Naive thymus-derived CD4-positive, alpha-beta T cell (primary cell): ENCODE measurements at regions not wholly inside any gene's neighbourhood (a gene's known extent, or its start where the extent isn't known, plus 50 kb on each side); places are given as distances from the start of the nearest gene placed in this dataset.
"Not testable (repeated sequence)": the region's sequence is repeated elsewhere in the genome, so short reads cannot be mapped to it uniquely, and the experiment has no call there.

ENCODE experiments used
- ATAC-seq: fragments of 150-1000 bp; cut with Tn5 transposase; 2 replicates; pipeline ENCODE4 v1.10.0; 2021; ENCODE audit warnings: mild to moderate bottlenecking, moderate library complexity
- CTCF ChIA-PET: fragments of 350-600 bp; sonication (Branson Sonifier 250); formaldehyde crosslinking; loops from one replicate; lab custom pipeline; 2021; ENCODE audit warnings: antibody characterized with exemption; lab: Charles Lee
- POLR2A ChIA-PET: fragments of 350-600 bp; sonication (Branson Sonifier 250); formaldehyde crosslinking; loops from one replicate; lab custom pipeline; 2021; ENCODE audit warnings: antibody characterized with exemption, inconsistent platforms; lab: Charles Lee
- DNase-seq, 9 donors: peaks; one replicate each; pipeline versions ENCODE4 v3.0.0 to v3.0.0-alpha.2; 2020 to 2022; ENCODE audit warnings: mixed read lengths in 1 of 9
- H3K27ac ChIP-seq: one replicate; pipeline ENCODE4 v1.7.0; 2013; ENCODE audit warnings: mild to moderate bottlenecking, low read depth, low read length, moderate library complexity
- H3K27me3 ChIP-seq, 2 donors: one replicate each; pipeline ENCODE4 v1.7.0; 2013; ENCODE audit warnings: low read length in 2 of 2, mild to moderate bottlenecking in 2 of 2, moderate library complexity in 2 of 2; ENCODE audit not compliant: control insufficient read depth in 2 of 2, insufficient read depth in 2 of 2
- H3K36me3 ChIP-seq, 3 experiments: 1 replicate in 2 of 3; 2 replicates in 1 of 3; pipeline ENCODE4 v1.7.0; 2013; ENCODE audit warnings: low read length in 3 of 3, mild to moderate bottlenecking in 3 of 3, moderate library complexity in 1 of 3; ENCODE audit not compliant: insufficient read depth in 3 of 3, control insufficient read depth in 2 of 3
- H3K4me1 ChIP-seq, 2 donors: one replicate each; pipeline ENCODE4 v1.7.0; 2013; ENCODE audit warnings: low read length in 2 of 2, mild to moderate bottlenecking in 2 of 2, moderate library complexity in 1 of 2; ENCODE audit not compliant: control insufficient read depth in 2 of 2, insufficient read depth in 2 of 2
- H3K4me3 ChIP-seq: 2 replicates; pipeline ENCODE4 v1.7.0; 2013; ENCODE audit warnings: mild to moderate bottlenecking, low read length
- H3K9me3 ChIP-seq, 3 experiments: 1 replicate in 2 of 3; 2 replicates in 1 of 3; pipeline ENCODE4 v1.7.0; 2013; ENCODE audit warnings: low read length in 3 of 3; ENCODE audit not compliant: control insufficient read depth in 2 of 3
- H3K27ac Mint-ChIP-seq, 9 donors: one replicate each; pipeline ENCODE4 v1.8.0; 2020 to 2022; ENCODE audit warnings: mixed read lengths in 9 of 9, mild to moderate bottlenecking in 8 of 9, moderate library complexity in 5 of 9, inconsistent platforms in 2 of 9
- H3K27me3 Mint-ChIP-seq, 5 donors: one replicate each; pipeline ENCODE4 v1.8.0; 2021 to 2022; ENCODE audit warnings: mixed read lengths in 5 of 5, mild to moderate bottlenecking in 1 of 5
- H3K36me3 Mint-ChIP-seq, 5 donors: one replicate each; pipeline ENCODE4 v1.8.0; 2020 to 2022; ENCODE audit warnings: mixed read lengths in 5 of 5, mild to moderate bottlenecking in 3 of 5, inconsistent platforms in 1 of 5
- H3K4me1 Mint-ChIP-seq, 7 donors: one replicate each; pipeline ENCODE4 v1.8.0; 2020 to 2022; ENCODE audit warnings: mixed read lengths in 7 of 7, mild to moderate bottlenecking in 3 of 7, inconsistent platforms in 1 of 7
- H3K4me3 Mint-ChIP-seq, 10 donors: one replicate each; pipeline ENCODE4 v1.8.0; 2020 to 2022; ENCODE audit warnings: mild to moderate bottlenecking in 10 of 10, mixed read lengths in 10 of 10, moderate library complexity in 6 of 10, inconsistent platforms in 2 of 10
- H3K9me3 Mint-ChIP-seq, 11 donors: one replicate each; pipeline ENCODE4 v1.8.0; 2020 to 2022; ENCODE audit warnings: mixed read lengths in 11 of 11, mild to moderate bottlenecking in 4 of 11, inconsistent platforms in 1 of 11, moderate library complexity in 1 of 11
- intact Hi-C, 2 donors: fragments of 100-400 bp; cut with micrococcal nuclease; formaldehyde crosslinking; loops; one replicate each; pipeline ENCODE4 v1.15.1; 2023

DNA sequence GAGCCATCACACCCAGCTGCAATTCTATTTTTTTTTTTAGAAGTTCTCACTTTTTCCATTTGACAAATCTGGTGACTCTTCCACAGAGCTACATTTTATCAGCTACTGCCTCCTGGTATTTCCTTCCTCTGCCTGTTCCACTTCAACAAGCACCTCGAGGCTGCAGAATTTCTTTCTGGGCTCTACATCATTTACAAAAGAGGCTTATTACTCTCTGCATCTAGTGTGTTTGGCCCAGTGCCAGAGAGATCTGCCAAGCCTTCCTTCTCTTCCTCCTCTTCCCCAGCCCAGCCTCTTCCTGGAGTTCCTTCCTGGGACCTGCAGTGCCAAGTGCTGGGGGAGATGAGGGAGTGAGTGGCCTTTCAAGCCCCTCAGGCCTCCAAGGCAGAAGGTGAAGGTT, 119.6 kb upstream of the ITGA6 start:
- intact Hi-C loops: no loop called here
- DNase-seq: no peak
- no peaks in the 10 kb centered on the region for H3K27me3 ChIP-seq
- H3K4me1 ChIP-seq: no peaks in the 10 kb centered on the region
- no peak overlapping the region for H3K4me3 ChIP-seq
- CTCF ChIA-PET: interaction anchor here (1.0 kb wide), 1 partner anchor 10 kb away, joined by 3 read pairs; no protein-coding TSS in a partner anchor
- Mint-ChIP-seq H3K4me3 (no peak overlapping the region), H3K36me3 (no peaks in the 10 kb centered on the region), H3K4me1 (peaks cover 0 to 1% (median 0%) of the 10 kb centered on the region in 7 donors), H3K27me3 (peaks cover 0 to 11% (median 0%) of the 10 kb centered on the region in 5 donors), H3K9me3 (no peaks in the 10 kb centered on the region), H3K27ac (no peak overlapping the region)
- no peak overlapping the region for H3K27ac ChIP-seq
- no peaks in the 10 kb centered on the region for H3K36me3 ChIP-seq
- H3K9me3 ChIP-seq: no peaks in the 10 kb centered on the region
- POLR2A ChIA-PET: interaction anchor here (0.7 kb wide), 1 partner anchor 138 kb away, joined by 3 read pairs; no protein-coding TSS in a partner anchor
- ATAC-seq: no peak

DNA sequence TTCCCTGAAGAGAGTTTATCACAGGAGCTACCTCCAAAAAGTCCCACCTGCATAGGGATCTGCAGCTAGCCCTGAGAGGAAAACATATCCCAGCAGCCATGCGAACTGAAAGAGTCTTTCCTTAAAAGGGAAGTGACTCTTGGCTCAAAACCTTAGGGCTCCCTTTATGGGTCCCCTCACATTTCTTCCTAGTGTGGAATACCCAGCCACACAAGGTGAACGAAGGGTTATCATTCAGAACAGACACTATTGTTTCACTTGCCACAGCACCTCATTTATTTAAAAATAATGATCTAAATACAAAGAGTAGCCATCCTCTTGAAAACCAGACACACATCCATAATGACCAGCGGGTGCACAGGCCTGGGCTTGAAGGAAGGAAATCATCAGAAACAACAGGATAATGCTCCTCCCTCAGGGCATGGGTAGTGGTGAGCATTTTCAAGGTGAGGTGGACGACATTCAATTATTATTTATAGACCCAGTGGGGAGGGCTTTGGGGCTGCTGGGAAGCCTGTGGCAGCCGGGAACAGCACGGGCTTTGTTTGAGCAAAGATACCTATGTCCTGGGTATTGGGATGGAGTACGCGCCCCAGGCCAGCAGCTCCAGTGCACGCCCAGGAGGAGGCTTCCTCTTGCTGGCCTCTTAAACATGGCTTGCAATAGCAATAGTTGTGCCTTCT, 119.0 kb upstream of the ITGA6 start:
- no peaks in the 10 kb centered on the region for H3K4me1 ChIP-seq
- ChIA-PET POLR2A (no interaction called here), CTCF (interaction anchor here (1.0 kb wide), 1 partner anchor 11 kb away, joined by 3 read pairs; no protein-coding TSS in a partner anchor)
- H3K36me3 Mint-ChIP-seq: no peaks in the 10 kb centered on the region
- H3K4me3 Mint-ChIP-seq: no peak overlapping the region
- H3K27ac ChIP-seq: no peak overlapping the region
- no peaks in the 10 kb centered on the region for H3K9me3 Mint-ChIP-seq
- H3K27me3 ChIP-seq: no peaks in the 10 kb centered on the region
- no peaks in the 10 kb centered on the region for H3K36me3 ChIP-seq
- H3K27me3 Mint-ChIP-seq: peaks cover 0 to 8% (median 0%) of the 10 kb centered on the region in 5 donors
- ATAC-seq: no peak
- no peaks in the 10 kb centered on the region for H3K9me3 ChIP-seq
- no peak for DNase-seq
- no peak overlapping the region for H3K4me3 ChIP-seq
- peak overlapping the region in 1 of 9 donors; percentile 46 for H3K27ac Mint-ChIP-seq
- peaks cover 0 to 1% (median 0%) of the 10 kb centered on the region in 7 donors for H3K4me1 Mint-ChIP-seq
- intact Hi-C loops: no loop called here

DNA sequence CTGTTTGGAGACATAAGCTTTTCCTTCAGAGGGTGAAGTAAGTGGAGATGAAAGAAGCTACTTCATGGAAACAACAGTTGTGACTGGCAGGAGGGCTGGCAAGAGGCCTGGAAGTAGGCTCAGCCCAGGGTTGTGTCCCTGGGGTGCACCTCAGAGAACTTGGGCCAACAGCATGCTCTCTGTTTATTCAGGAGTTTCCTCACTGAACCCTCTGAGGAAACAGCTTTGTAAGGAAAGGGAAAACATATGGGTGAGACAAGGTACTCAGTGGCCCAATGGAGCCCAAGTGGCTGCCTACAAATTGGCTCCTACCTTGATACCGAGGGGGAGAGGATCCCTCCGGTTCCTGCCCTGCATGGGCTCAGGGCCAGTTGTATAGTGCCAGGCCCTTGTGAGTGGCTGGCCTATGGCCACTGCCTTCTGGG, 115.5 kb upstream of the ITGA6 start:
- H3K36me3 Mint-ChIP-seq: no peaks in the 10 kb centered on the region
- ChIA-PET CTCF (no interaction called here), POLR2A (no interaction called here)
- H3K9me3 Mint-ChIP-seq: no peaks in the 10 kb centered on the region
- no peak overlapping the region for H3K27ac ChIP-seq
- H3K9me3 ChIP-seq: no peaks in the 10 kb centered on the region
- H3K36me3 ChIP-seq: no peaks in the 10 kb centered on the region
- no peaks in the 10 kb centered on the region for H3K27me3 ChIP-seq
- H3K27me3 Mint-ChIP-seq: peaks cover 0 to 1% (median 0%) of the 10 kb centered on the region in 5 donors
- H3K4me3 Mint-ChIP-seq: no peak overlapping the region
- H3K4me1 Mint-ChIP-seq: peaks cover 0 to 1% (median 0%) of the 10 kb centered on the region in 7 donors
- H3K4me1 ChIP-seq: no peaks in the 10 kb centered on the region
- H3K27ac Mint-ChIP-seq: peak overlapping the region in 1 of 9 donors; percentile 25
- no peak for DNase-seq
- intact Hi-C loops: no loop called here
- H3K4me3 ChIP-seq: no peak overlapping the region
- ATAC-seq: no peak

DNA sequence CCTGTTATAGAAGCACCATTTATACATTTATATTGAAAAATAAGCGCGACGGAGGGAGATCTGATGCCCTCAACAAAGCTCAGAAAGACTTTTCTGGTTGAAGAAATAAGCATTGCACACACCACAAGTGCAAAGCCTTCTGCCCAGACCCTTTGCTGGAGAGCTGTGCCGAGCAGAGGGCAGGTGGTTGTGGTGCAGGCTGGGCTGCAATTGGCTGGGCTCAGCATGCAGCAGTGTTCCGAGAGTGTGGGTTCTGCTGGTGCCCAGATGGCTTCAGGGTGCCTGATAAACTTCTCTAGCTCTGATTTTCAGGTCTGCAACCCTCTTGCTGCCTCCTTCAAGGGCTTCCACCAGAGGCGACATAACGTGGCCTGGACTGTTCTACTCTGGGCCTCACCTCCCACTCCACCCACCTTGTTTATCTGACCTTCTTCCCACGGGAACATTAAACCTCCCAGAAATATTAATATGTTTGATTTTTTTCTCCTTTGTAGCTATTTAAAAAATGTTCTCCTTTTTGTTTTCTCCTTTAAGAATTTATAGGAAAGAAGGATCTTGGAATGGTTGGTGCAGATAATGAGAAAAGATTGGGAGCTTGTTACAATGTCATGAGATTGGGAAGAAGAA, 113.6 kb upstream of the ITGA6 start:
- H3K4me3 Mint-ChIP-seq: no peak overlapping the region
- Histone ChIP-seq H3K27me3 (no peaks in the 10 kb centered on the region), H3K9me3 (no peaks in the 10 kb centered on the region), H3K36me3 (no peaks in the 10 kb centered on the region), H3K4me1 (no peaks in the 10 kb centered on the region), H3K4me3 (no peak overlapping the region), H3K27ac (no peak overlapping the region)
- POLR2A ChIA-PET: interaction anchor here (0.9 kb wide), 1 partner anchor 30 kb away, joined by 3 read pairs; no protein-coding TSS in a partner anchor
- H3K27me3 Mint-ChIP-seq: no peaks in the 10 kb centered on the region
- DNase-seq (no peak), ATAC-seq (no peak)
- CTCF ChIA-PET: interaction anchor here (0.7 kb wide), 1 partner anchor 1176 kb away, joined by 3 read pairs; no protein-coding TSS in a partner anchor
- H3K4me1 Mint-ChIP-seq: peaks cover 0 to 1% (median 0%) of the 10 kb centered on the region in 7 donors
- H3K36me3 Mint-ChIP-seq: no peaks in the 10 kb centered on the region
- H3K9me3 Mint-ChIP-seq: no peaks in the 10 kb centered on the region
- intact Hi-C loops: no loop called here
- no peak overlapping the region for H3K27ac Mint-ChIP-seq

DNA sequence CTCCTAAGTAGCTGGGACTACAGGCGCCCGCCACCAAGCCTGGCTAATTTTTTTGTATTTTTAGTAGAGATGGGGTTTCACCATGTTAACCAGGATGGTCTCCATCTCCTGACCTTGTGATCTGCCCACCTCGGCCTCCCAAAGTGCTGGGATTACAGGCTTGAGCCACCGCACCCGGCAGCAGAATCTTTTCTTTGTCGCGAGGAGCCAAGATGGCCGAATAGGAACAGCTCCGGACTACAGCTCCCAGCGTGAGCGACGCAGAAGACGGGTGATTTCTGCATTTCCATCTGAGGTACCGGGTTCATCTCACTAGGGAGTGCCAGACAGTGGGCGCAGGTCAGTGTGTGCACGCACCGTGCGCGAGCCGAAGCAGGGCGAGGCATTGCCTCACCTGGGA, 112.3 kb upstream of the ITGA6 start:
- H3K9me3 ChIP-seq, H3K4me3 ChIP-seq, H3K4me1 ChIP-seq, H3K9me3 Mint-ChIP-seq, intact Hi-C loops, H3K4me1 Mint-ChIP-seq, H3K27ac Mint-ChIP-seq, H3K27me3 ChIP-seq, POLR2A ChIA-PET, H3K27me3 Mint-ChIP-seq, H3K36me3 ChIP-seq, CTCF ChIA-PET, H3K4me3 Mint-ChIP-seq, H3K36me3 Mint-ChIP-seq, DNase-seq, ATAC-seq, H3K27ac ChIP-seq: not testable (repeated sequence)

DNA sequence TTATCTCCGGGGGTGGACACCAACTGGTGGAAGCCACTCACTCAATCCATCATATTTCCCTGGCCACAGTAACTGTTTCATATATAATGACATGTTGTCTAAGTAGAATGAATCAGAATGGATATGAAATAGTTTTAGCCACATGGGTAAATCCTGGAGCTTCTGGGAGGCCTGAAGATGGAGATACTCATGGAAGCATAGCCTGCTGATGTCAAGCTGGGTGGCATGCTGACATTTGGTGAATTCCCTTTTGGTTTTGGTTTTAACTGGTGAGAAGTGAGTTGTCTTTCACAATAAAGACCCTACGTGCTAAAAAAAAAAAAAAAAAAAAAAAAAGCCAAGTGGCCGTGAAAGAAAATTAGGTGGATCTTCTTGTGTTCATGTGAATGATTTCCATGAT, 105.3 kb upstream of the ITGA6 start:
- Mint-ChIP-seq H3K4me1 (peaks cover 0 to 3% (median 0%) of the 10 kb centered on the region in 7 donors), H3K27me3 (peaks cover 0 to 2% (median 0%) of the 10 kb centered on the region in 5 donors), H3K9me3 (peaks cover 0 to 5% (median 3%) of the 10 kb centered on the region in 11 donors), H3K27ac (peak overlapping the region in 1 of 9 donors; percentile 14), H3K36me3 (no peaks in the 10 kb centered on the region), H3K4me3 (no peak overlapping the region)
- Histone ChIP-seq H3K4me1 (no peaks in the 10 kb centered on the region), H3K4me3 (no peak overlapping the region), H3K9me3 (no peaks in the 10 kb centered on the region), H3K36me3 (no peaks in the 10 kb centered on the region), H3K27me3 (no peaks in the 10 kb centered on the region), H3K27ac (no peak overlapping the region)
- POLR2A ChIA-PET: no interaction called here
- CTCF ChIA-PET: no interaction called here
- intact Hi-C loops: no loop called here
- DNase-seq: no peak
- ATAC-seq: no peak
